HAP-1 (cell line): ENCODE measurements at regions not wholly inside any gene's neighbourhood (a gene's known extent, or its start where the extent isn't known, plus 50 kb on each side); places are given as distances from the start of the nearest gene placed in this dataset.

Source experiments
- DNase-seq, 2 experiments: peaks; one replicate each; pipeline ENCODE4 v3.0.0-alpha.2; 2016 to 2020; ENCODE audit warnings: low spot score in 2 of 2
- H3K27me3 ChIP-seq: fragments of 250-450 bp; sonication (Bioruptor Pico); 2 replicates; pipeline ENCODE4 v1.5.1; 2020; ENCODE audit warnings: low read depth, mild to moderate bottlenecking, moderate library complexity
- H3K36me3 ChIP-seq: fragments of 250-450 bp; sonication (Bioruptor Pico); replicated peaks from 2 replicates; pipeline ENCODE4 v1.5.1; 2020; ENCODE audit warnings: mild to moderate bottlenecking
- H3K4me1 ChIP-seq: fragments of 250-450 bp; sonication (Bioruptor Pico); 2 replicates; pipeline ENCODE4 v1.5.1; 2020; ENCODE audit warnings: mild to moderate bottlenecking
- H3K4me3 ChIP-seq: fragments of 250-450 bp; sonication (Bioruptor Pico); 2 replicates; pipeline ENCODE4 v1.5.1; 2020; ENCODE audit warnings: mild to moderate bottlenecking, moderate library complexity
- H3K9me3 ChIP-seq: fragments of 250-450 bp; sonication (Bioruptor Pico); 2 replicates; pipeline ENCODE4 v1.5.1; 2020; ENCODE audit warnings: mild to moderate bottlenecking, moderate library complexity
- in situ Hi-C: fragments of 300-500 bp; cut with MboI; formaldehyde crosslinking; loops from 3 replicates; pipeline ENCODE4 v1.14.3; 2020; ENCODE audit warnings: low sequenced_read_pairs, inconsistent platforms, mixed read lengths

DNA sequence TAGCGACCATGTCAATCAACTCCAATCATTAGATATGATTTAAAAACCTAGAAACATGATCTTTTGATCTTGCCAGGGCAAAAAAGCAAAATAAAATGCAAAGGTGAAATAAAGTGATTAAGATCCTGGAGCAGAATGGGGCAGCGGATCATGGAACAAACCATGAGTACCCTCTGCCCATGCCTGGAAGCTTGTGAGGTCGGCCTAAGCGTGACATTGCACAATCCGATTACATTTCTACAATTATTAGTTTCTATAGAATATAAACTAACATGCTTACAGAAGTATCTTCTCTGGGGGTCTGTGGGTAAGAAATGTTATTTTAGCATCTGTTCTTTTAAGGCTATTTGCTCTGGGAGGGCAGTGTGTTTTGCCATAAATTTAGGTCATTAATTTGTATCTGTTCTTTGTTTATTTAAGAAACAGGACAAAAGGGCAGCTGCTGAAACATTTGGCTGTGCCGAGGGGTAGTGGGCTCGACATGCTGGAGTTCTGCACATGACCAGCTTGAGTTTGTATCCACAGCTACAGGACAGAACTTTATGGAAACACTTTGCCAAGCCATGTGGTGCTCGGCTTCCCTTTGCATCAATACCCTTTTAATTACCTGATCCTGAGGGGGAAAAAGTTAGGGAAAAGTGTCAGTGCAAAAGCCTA is 55.9 kb downstream of the ZBTB18 start:
- Histone ChIP-seq H3K36me3 (no peaks in the 10 kb centered on the region), H3K4me1 (0 out of 2 replicates have a peak, but pooled peaks cover 3% of the 10 kb centered on the region), H3K4me3 (no peak overlapping the region), H3K27me3 (0 out of 2 replicates have a peak, but pooled peaks cover 2% of the 10 kb centered on the region), H3K9me3 (no peaks in the 10 kb centered on the region)
- no peak for DNase-seq
- in situ Hi-C loops: no loop called here

DNA sequence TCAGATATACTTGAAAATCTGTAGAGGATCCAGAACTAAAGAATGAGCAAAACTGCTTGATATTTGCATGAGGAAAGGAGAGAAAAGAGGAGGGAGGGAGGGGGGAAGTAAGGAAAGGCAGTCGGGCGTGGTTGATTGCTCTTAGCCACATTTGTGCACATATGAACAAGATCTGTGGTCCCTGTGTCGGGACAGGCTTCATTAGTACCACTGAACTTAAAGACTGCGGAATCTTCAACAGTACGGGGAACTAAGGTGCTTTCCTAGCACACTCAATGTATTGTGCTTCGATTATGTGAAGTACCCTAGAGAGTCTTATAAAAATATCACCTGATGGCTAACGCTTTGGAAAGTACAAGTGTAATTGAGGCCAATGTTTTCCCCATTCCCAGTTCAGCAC is 59.9 kb downstream of the ZBTB18 start:
- H3K4me3 ChIP-seq: no peak overlapping the region
- H3K36me3 ChIP-seq: no peaks in the 10 kb centered on the region
- in situ Hi-C loops: no loop called here
- DNase-seq: no peak
- H3K9me3 ChIP-seq: no peaks in the 10 kb centered on the region
- 0 out of 2 replicates have a peak, but pooled peaks cover 3% of the 10 kb centered on the region for H3K4me1 ChIP-seq
- H3K27me3 ChIP-seq: 0 out of 2 replicates have a peak, but pooled peaks cover 2% of the 10 kb centered on the region

DNA sequence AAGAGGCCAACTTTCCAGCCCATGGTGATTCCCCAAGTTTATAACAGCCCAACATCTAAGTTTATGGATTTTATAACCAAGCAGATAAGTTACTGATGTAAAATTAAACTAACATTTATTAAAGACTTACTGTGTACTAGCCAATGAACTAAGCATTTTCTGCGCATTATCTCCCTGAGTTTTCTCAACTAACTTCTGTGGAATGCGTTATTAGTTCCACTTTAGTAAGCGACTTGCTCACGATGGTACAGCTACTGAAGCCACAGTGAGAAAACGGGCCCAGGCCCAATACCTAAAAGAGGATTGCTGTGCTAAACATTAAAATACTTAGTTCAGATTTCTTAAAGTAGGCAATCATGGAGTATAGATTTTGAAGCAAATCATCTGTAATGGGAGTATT is 61.0 kb downstream of the ZBTB18 start:
- Histone ChIP-seq H3K36me3 (no peaks in the 10 kb centered on the region), H3K27me3 (0 out of 2 replicates have a peak, but pooled peaks cover 2% of the 10 kb centered on the region), H3K9me3 (no peaks in the 10 kb centered on the region), H3K4me1 (0 out of 2 replicates have a peak, but pooled peaks cover 3% of the 10 kb centered on the region), H3K4me3 (no peak overlapping the region)
- in situ Hi-C loops: no loop called here
- DNase-seq: no peak

DNA sequence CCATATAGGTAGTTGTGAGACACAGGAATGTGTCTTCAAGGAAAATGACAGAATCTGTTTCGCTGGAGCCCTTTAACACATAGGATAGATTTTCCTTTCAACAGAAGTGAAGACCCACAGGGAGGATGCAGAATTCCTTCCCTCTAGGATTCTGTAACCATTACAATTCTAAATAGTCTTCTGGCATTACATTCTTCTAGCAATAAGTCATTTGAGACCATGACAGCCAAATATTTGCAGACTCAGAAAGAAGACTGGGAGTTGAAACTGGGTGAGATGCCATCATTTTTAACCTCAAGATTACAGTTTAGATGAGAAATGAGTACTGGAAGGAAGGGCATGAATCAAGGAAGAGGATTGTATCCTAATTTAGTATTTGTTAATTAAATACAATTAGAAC is 61.6 kb downstream of the ZBTB18 start:
- H3K36me3 ChIP-seq: no peaks in the 10 kb centered on the region
- no peaks in the 10 kb centered on the region for H3K9me3 ChIP-seq
- H3K4me3 ChIP-seq: no peak overlapping the region
- H3K4me1 ChIP-seq: 0 out of 2 replicates have a peak, but pooled peaks cover under 1% of the 10 kb centered on the region
- DNase-seq: no peak
- in situ Hi-C loops: no loop called here
- H3K27me3 ChIP-seq: 0 out of 2 replicates have a peak, but pooled peaks cover 2% of the 10 kb centered on the region

DNA sequence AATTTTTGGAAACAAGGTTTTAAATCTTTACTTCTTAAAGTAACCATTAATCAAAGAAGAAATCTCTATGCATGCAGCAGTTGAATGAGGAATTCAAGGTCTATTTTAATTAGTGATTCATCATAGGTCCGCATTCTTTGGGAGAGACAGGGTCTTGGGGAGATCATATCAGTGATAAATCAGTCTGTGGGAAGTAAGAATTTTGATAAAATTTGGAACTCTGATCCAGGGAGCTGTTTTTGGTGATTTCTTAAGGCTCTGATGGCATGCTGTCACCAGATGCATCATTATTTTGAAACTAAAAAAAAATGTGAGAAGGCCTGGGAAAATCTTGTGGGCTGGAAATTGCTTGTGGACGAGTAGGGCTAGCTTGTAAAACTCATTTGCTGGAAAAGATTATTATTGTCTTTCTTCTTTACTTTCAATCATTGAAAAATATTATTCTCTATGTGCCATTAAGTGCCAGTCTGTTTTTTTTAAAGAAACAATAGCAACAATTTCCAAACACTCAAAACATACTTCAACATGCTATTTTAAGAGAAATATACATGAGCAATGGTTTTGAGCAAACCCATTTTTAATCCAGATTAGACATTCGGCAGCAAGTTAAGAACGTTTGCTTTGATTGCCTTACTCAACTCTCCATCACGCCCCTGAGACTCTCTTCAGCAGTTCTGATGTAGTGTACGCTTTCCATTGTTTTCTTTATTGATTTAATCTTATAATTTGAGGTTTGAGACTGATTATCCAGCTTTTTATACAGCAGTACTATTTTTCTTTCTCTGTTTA is 62.6 kb downstream of the ZBTB18 start:
- 0 out of 2 replicates have a peak, but pooled peaks cover 2% of the 10 kb centered on the region for H3K27me3 ChIP-seq
- no peak overlapping the region for H3K4me3 ChIP-seq
- H3K36me3 ChIP-seq: no peaks in the 10 kb centered on the region
- in situ Hi-C loops: no loop called here
- H3K9me3 ChIP-seq: no peaks in the 10 kb centered on the region
- DNase-seq: no peak
- H3K4me1 ChIP-seq: no peaks in the 10 kb centered on the region

DNA sequence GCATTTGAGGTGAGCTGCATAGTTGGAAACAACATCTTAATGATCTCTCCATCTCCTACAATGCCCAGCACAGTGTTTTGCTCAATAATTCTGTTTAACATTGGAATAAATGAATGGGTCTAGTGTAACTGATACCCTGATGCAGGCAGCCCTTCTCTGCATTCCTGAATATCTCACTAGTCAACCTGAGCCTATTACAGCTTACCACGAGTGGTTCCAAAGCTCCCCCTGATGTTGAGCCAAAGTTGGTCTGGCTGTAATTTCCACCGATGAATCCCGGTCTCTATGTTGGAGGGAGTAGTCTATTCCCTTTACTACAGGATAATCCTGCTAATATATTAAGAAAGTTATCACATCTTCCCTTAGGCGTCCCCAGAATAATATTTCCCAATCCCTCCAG is 63.8 kb downstream of the ZBTB18 start:
- Histone ChIP-seq H3K9me3 (no peaks in the 10 kb centered on the region), H3K4me1 (no peaks in the 10 kb centered on the region), H3K27me3 (no peaks in the 10 kb centered on the region), H3K4me3 (no peak overlapping the region), H3K36me3 (no peaks in the 10 kb centered on the region)
- in situ Hi-C loops: no loop called here
- DNase-seq: no peak

DNA sequence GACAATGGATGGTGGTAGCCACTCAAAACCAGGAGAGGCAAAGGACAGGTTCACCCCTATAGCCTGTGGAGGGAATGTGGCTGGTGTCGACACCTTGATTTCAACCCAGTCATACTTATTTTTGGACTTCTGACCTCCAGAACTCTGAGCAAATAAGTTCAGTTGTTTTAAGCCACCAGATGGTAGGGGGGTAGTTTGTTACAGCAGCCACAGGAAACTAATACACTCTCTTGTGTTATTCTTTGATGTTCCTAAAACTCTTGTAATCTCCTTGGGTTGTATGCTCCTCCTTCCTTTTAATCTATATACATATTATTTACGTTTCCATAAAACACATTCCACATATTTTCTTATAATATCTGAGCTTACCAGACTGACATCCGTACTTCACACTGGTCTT is 65.9 kb downstream of the ZBTB18 start:
- Histone ChIP-seq H3K4me1 (no peaks in the 10 kb centered on the region), H3K27me3 (0 out of 2 replicates have a peak, but pooled peaks cover 2% of the 10 kb centered on the region), H3K36me3 (no peaks in the 10 kb centered on the region), H3K4me3 (no peak overlapping the region), H3K9me3 (no peaks in the 10 kb centered on the region; the same call in 1 of the 2 replicates)
- no peak for DNase-seq
- in situ Hi-C loops: no loop called here

DNA sequence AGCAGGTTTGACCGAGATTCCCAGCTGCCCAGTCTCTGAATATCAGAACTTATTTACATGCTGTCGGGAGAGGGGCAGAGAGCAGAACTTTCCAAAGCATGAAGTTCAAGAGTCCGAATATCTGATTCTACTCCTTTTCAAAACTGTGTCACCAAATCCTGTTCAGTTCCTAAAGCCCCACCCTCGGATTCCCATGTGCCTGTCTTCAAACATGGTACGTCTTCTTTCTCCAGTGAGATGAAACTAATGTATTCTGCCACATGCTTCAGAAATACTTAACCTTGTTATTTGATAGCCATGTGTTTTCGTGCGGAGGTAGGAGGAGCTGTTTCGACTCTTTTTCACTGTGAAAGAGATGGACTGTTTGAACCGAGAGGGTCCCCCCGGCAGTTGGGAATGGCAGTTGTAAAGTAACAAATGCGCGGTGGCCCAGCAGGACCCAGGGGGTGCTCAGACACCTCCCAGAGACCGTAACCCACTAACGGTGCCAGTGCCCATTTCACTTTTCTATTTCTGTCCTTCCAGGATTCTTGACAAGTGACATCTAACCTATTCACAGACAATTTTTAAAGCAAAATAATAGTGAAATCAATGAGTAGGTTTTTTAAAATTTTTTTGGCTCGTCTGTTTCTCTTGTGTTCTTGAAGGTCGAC is 67.2 kb downstream of the ZBTB18 start:
- in situ Hi-C loops: no loop called here
- DNase-seq: no peak
- H3K4me1 ChIP-seq: no peaks in the 10 kb centered on the region

DNA sequence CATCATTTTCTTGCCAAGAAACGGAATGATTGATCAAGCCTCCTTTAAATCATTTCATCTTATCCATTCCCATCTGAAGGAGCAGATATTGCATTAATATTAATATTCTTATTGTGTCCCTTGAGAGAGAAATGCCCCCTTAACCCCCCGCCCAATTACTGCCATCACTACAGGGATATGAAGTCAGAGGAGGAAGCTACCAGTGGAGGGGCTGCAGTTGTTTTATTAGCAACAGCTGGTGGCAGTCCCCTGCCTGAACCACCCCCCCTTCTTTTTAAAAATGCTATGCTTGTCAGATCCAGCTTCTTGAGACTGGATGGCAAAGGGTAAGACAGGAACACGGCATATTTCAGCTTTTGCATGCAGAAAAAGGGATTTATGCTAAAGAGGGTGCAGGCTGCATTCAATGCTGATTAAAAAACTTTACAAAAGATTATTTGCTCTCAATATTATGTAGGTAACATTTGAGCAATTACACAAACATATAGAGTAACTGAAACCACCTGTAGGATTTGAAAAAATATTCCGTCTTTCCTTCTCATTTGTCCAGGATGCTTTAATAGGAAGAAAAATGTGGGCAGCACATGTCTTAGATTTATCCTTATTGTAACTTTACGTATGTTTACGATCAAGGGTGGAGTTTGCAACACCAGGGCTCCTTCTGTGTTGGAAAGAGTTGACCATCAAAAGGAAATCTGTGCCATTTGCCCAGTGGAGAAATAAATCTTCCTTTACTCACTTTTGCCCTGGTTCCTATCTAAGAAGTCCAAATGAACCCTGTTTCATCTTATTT is 77.7 kb downstream of the ZBTB18 start:
- H3K9me3 ChIP-seq: no peaks in the 10 kb centered on the region
- H3K36me3 ChIP-seq: no peaks in the 10 kb centered on the region
- no peak overlapping the region for H3K4me3 ChIP-seq
- in situ Hi-C loops: no loop called here
- DNase-seq: no peak
- no peaks in the 10 kb centered on the region for H3K27me3 ChIP-seq
- peaks cover 5% of the 10 kb centered on the region for H3K4me1 ChIP-seq

More for the DNA sequence above, 67.2 kb downstream of the ZBTB18 start:
- Histone ChIP-seq H3K27me3 (0 out of 2 replicates have a peak, but pooled peaks cover 2% of the 10 kb centered on the region), H3K36me3 (no peaks in the 10 kb centered on the region), H3K9me3 (no peaks in the 10 kb centered on the region; the same call in 1 of the 2 replicates), H3K4me3 (no peak overlapping the region)

DNA sequence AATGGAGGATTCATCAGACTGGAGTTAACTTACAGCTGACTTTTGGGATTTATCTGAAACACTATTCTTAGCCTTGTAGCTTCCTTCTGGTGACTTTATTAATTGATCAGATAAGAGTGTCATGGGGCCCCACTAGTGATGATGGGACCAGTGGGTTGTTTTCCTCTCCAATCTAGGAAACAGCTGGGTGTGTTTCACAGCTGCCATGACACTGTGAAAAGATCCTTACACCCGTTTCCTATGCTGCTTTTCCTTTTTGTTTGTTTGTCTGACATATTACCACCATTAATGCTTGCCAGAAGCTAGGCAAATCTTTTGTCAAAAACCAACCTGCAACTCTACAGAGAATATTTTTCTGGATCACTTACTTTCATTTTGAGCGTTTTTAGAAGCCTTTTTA is 86.2 kb downstream of the ZBTB18 start:
- Histone ChIP-seq H3K36me3 (no peaks in the 10 kb centered on the region), H3K9me3 (no peaks in the 10 kb centered on the region), H3K4me1 (no peaks in the 10 kb centered on the region), H3K27me3 (no peaks in the 10 kb centered on the region), H3K4me3 (no peak overlapping the region)
- DNase-seq: no peak
- in situ Hi-C loops: no loop called here

DNA sequence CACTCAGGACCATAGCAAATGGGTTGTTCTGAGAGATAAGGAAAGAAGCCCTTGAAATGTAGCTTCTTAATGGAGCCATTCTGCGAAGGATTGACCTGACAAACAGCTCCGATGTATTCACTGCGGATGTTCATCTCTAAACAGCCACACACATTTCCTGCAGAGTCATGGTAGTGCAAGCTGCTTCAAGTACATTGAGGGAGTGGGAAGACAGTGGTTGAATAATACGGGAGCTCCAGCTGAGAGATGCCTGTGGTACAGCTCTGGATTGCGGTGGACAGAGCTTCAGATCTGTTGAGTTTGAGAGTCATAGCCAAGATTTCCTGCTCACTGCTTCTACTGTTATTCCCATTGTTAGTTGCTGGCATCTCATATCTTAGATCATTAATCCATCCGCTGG is 86.6 kb downstream of the ZBTB18 start:
- no peaks in the 10 kb centered on the region for H3K4me1 ChIP-seq
- H3K36me3 ChIP-seq: no peaks in the 10 kb centered on the region
- in situ Hi-C loops: no loop called here
- H3K27me3 ChIP-seq: no peaks in the 10 kb centered on the region
- no peaks in the 10 kb centered on the region for H3K9me3 ChIP-seq
- DNase-seq: no peak
- H3K4me3 ChIP-seq: no peak overlapping the region

DNA sequence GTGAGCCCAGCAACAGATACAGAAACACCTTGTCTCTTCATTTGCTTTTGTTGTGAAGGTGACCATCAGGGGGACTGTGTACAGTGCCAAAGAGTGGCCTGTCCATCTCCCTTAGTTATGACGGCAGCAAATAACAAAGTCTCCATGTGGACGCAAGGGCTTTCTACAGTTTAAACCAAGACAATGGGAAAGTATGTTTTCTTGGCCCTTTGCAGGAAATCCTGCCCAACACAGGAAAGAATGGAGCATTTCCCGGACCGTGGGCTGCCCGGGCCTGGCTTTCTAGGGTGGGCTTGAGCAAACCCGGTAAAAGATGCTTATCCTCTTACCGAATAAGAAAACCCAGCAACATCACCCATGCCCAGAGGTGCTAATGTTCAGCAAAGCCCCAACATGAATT is 87.3 kb downstream of the ZBTB18 start:
- Histone ChIP-seq H3K9me3 (no peaks in the 10 kb centered on the region), H3K4me1 (no peaks in the 10 kb centered on the region), H3K36me3 (no peaks in the 10 kb centered on the region), H3K4me3 (no peak overlapping the region), H3K27me3 (no peaks in the 10 kb centered on the region)
- in situ Hi-C loops: no loop called here
- no peak for DNase-seq

DNA sequence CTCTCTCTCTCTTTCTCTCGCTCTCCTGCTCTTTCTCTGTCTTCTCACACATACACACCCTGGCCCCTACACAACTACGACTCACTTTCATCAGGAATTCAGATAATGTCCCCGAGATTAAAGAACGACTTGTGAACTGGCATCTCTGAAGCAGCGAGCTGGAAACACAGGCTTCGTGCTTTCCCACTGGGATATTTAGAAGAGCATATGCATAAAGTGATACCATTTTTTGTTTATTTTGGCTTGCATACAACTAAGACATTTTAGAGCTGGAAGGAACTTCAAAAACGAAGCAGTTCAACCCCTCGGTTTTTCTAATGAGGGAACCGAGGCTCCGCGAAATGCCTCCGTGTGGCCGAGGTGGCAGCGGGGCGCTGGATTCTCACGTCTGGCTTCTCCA is 88.6 kb downstream of the ZBTB18 start:
- Histone ChIP-seq H3K27me3 (no peaks in the 10 kb centered on the region), H3K9me3 (no peaks in the 10 kb centered on the region), H3K4me3 (no peak overlapping the region), H3K4me1 (no peaks in the 10 kb centered on the region), H3K36me3 (no peaks in the 10 kb centered on the region)
- DNase-seq: no peak
- in situ Hi-C loops: no loop called here
